Immature natural killer cell (primary cell): ENCODE measurements at regions not wholly inside any gene's neighbourhood (a gene's known extent, or its start where the extent isn't known, plus 50 kb on each side); places are given as distances from the start of the nearest gene placed in this dataset.
A peak's percentile ranks its signal among the peaks of the same experiment; 100 is the strongest.
"Not testable (repeated sequence)": the region's sequence is repeated elsewhere in the genome, so short reads cannot be mapped to it uniquely, and the experiment has no call there.

Source experiments
- DNase-seq, 3 donors: peaks; one replicate each; pipeline ENCODE4 v3.0.0; 2022; ENCODE audit warnings: mixed read lengths in 1 of 3
- H3K27ac Mint-ChIP-seq, 6 donors: one replicate each; pipeline ENCODE4 v1.8.0; 2020; ENCODE audit warnings: mixed read lengths in 6 of 6, mild to moderate bottlenecking in 5 of 6, inconsistent platforms in 4 of 6, moderate library complexity in 3 of 6
- H3K27me3 Mint-ChIP-seq, 3 donors: one replicate each; pipeline ENCODE4 v1.8.0; 2020 to 2021; ENCODE audit warnings: low read depth in 3 of 3, mild to moderate bottlenecking in 3 of 3, mixed read lengths in 3 of 3, moderate library complexity in 3 of 3, inconsistent platforms in 1 of 3
- H3K36me3 Mint-ChIP-seq, 3 donors: one replicate each; pipeline ENCODE4 v1.8.0; 2020; ENCODE audit warnings: mixed read lengths in 3 of 3, inconsistent platforms in 2 of 3, mild to moderate bottlenecking in 2 of 3
- H3K4me1 Mint-ChIP-seq, 2 donors: one replicate each; pipeline ENCODE4 v1.8.0; 2020; ENCODE audit warnings: inconsistent platforms in 2 of 2, mild to moderate bottlenecking in 2 of 2, mixed read lengths in 2 of 2, moderate library complexity in 1 of 2
- H3K4me3 Mint-ChIP-seq, 5 donors: one replicate each; pipeline ENCODE4 v1.8.0; 2020; ENCODE audit warnings: mild to moderate bottlenecking in 5 of 5, mixed read lengths in 5 of 5, inconsistent platforms in 3 of 5, moderate library complexity in 3 of 5
- H3K9me3 Mint-ChIP-seq, 6 donors: one replicate each; pipeline ENCODE4 v1.8.0; 2020; ENCODE audit warnings: mild to moderate bottlenecking in 6 of 6, mixed read lengths in 6 of 6, inconsistent platforms in 4 of 6, moderate library complexity in 3 of 6

GRCh38 chr1:228796945-228797344, 61.7 kb downstream of the RHOU start:
- Mint-ChIP-seq H3K9me3 (peaks cover 2 to 10% (median 7%) of the 10 kb centered on the region in 6 donors), H3K4me1 (peaks cover 6 to 18% of the 10 kb centered on the region in 2 donors), H3K4me3 (peak overlapping the region in 1 of 5 donors; percentile 28)
- not testable (repeated sequence) for H3K27ac Mint-ChIP-seq, H3K36me3 Mint-ChIP-seq, H3K27me3 Mint-ChIP-seq, DNase-seq

GRCh38 chr1:228798035-228798434, 62.8 kb downstream of the RHOU start:
- peaks cover 0 to 7% (median 2%) of the 10 kb centered on the region in 3 donors for H3K27me3 Mint-ChIP-seq

GRCh38 chr1:228798548-228798947, 63.3 kb downstream of the RHOU start:
- Mint-ChIP-seq H3K4me3 (no peak overlapping the region), H3K9me3 (peaks cover 2 to 10% (median 7%) of the 10 kb centered on the region in 6 donors), H3K4me1 (peaks cover 6 to 18% of the 10 kb centered on the region in 2 donors), H3K36me3 (peaks cover 0 to 9% (median 4%) of the 10 kb centered on the region in 3 donors), H3K27ac (no peak overlapping the region), H3K27me3 (peaks cover 0 to 7% (median 2%) of the 10 kb centered on the region in 3 donors)
- no peak for DNase-seq

More at GRCh38 chr1:228798035-228798434, 62.8 kb downstream of the RHOU start:
- Mint-ChIP-seq H3K9me3 (peaks cover 2 to 10% (median 7%) of the 10 kb centered on the region in 6 donors), H3K27ac (no peak overlapping the region), H3K4me1 (peaks cover 6 to 18% of the 10 kb centered on the region in 2 donors), H3K36me3 (peaks cover 0 to 9% (median 4%) of the 10 kb centered on the region in 3 donors), H3K4me3 (no peak overlapping the region)
- no peak for DNase-seq

GRCh38 chr1:228799924-228800323, 64.6 kb downstream of the RHOU start:
- DNase-seq: no peak
- Mint-ChIP-seq H3K27ac (no peak overlapping the region), H3K4me3 (no peak overlapping the region), H3K27me3 (peaks cover 0 to 7% (median 2%) of the 10 kb centered on the region in 3 donors), H3K4me1 (peaks cover 12 to 26% of the 10 kb centered on the region in 2 donors), H3K9me3 (peaks cover 2 to 10% (median 7%) of the 10 kb centered on the region in 6 donors), H3K36me3 (peaks cover 0 to 9% (median 4%) of the 10 kb centered on the region in 3 donors)

GRCh38 chr1:228801068-228801467, 65.8 kb downstream of the RHOU start:
- Mint-ChIP-seq H3K4me3 (no peak overlapping the region), H3K27me3 (peaks cover 0 to 3% (median 2%) of the 10 kb centered on the region in 3 donors), H3K36me3 (peaks cover 0 to 9% (median 4%) of the 10 kb centered on the region in 3 donors), H3K4me1 (peaks cover 17 to 27% of the 10 kb centered on the region in 2 donors), H3K27ac (no peak overlapping the region), H3K9me3 (peaks cover 2 to 10% (median 7%) of the 10 kb centered on the region in 6 donors)
- DNase-seq: no peak

- H3K9me3 Mint-ChIP-seq: peaks cover 0 to 4% (median 2%) of the 10 kb centered on the region in 6 donors
- H3K27me3 Mint-ChIP-seq: peaks cover 0 to 2% (median 1%) of the 10 kb centered on the region in 3 donors
- no peak overlapping the region for H3K27ac Mint-ChIP-seq
- peaks cover 0 to 2% (median 2%) of the 10 kb centered on the region in 3 donors for H3K36me3 Mint-ChIP-seq
- DNase-seq: no peak
- H3K4me1 Mint-ChIP-seq: peaks cover 13 to 21% of the 10 kb centered on the region in 2 donors
- no peak overlapping the region for H3K4me3 Mint-ChIP-seq
These were observed 67.3 kb downstream of the RHOU start for GRCh38 chr1:228802386-228803220.

- Mint-ChIP-seq H3K36me3 (no peaks in the 10 kb centered on the region), H3K4me1 (peaks cover 13 to 18% of the 10 kb centered on the region in 2 donors), H3K9me3 (peaks cover 0 to 2% (median 0%) of the 10 kb centered on the region in 6 donors), H3K27me3 (peaks cover 0 to 2% (median 0%) of the 10 kb centered on the region in 3 donors), H3K4me3 (no peak overlapping the region), H3K27ac (no peak overlapping the region)
- DNase-seq: no peak
These were observed 68.1 kb downstream of the RHOU start for GRCh38 chr1:228803421-228803820.

GRCh38 chr1:228804173-228804572, 68.9 kb downstream of the RHOU start:
- Mint-ChIP-seq H3K9me3 (peaks cover 0 to 2% (median 0%) of the 10 kb centered on the region in 6 donors), H3K4me1 (peaks cover 13 to 16% of the 10 kb centered on the region in 2 donors), H3K4me3 (no peak overlapping the region), H3K27ac (no peak overlapping the region), H3K27me3 (peaks cover 0 to 2% (median 2%) of the 10 kb centered on the region in 3 donors), H3K36me3 (no peaks in the 10 kb centered on the region)
- DNase-seq: no peak

- Mint-ChIP-seq H3K36me3 (no peaks in the 10 kb centered on the region), H3K27me3 (peaks cover 0 to 2% (median 2%) of the 10 kb centered on the region in 3 donors), H3K4me3 (peak overlapping the region; percentile 14 to 50 (median 40)), H3K9me3 (no peaks in the 10 kb centered on the region), H3K27ac (peak overlapping the region in 4 of 6 donors; percentile 19 to 53 (median 32)), H3K4me1 (peaks cover 13 to 16% of the 10 kb centered on the region in 2 donors)
- no peak for DNase-seq
These were observed 69.5 kb downstream of the RHOU start for GRCh38 chr1:228804640-228805413.

GRCh38 chr1:228807904-228808605, 72.8 kb downstream of the RHOU start:
- peaks cover 18 to 23% of the 10 kb centered on the region in 2 donors for H3K4me1 Mint-ChIP-seq
- no peak overlapping the region for H3K4me3 Mint-ChIP-seq
- no peaks in the 10 kb centered on the region for H3K9me3 Mint-ChIP-seq
- DNase-seq: no peak
- peak overlapping the region in 1 of 6 donors; percentile 46 for H3K27ac Mint-ChIP-seq
- H3K27me3 Mint-ChIP-seq: peaks cover 2% of the 10 kb centered on the region in 3 donors
- H3K36me3 Mint-ChIP-seq: no peaks in the 10 kb centered on the region

- Mint-ChIP-seq H3K36me3 (no peaks in the 10 kb centered on the region), H3K4me3 (no peak overlapping the region), H3K4me1 (peaks cover 13 to 16% of the 10 kb centered on the region in 2 donors), H3K27me3 (peaks cover 2 to 5% (median 2%) of the 10 kb centered on the region in 3 donors), H3K27ac (peak overlapping the region in 2 of 6 donors; percentile 29 to 45), H3K9me3 (no peaks in the 10 kb centered on the region)
- DNase-seq: no peak
These were observed 74.5 kb downstream of the RHOU start for GRCh38 chr1:228809621-228810394.

GRCh38 chr1:228810395-228810758, 75.1 kb downstream of the RHOU start:
- no peaks in the 10 kb centered on the region for H3K36me3 Mint-ChIP-seq
- peaks cover 2 to 5% (median 2%) of the 10 kb centered on the region in 3 donors for H3K27me3 Mint-ChIP-seq
- no peaks in the 10 kb centered on the region for H3K9me3 Mint-ChIP-seq
- no peak for DNase-seq
- H3K4me1 Mint-ChIP-seq: peaks cover 8 to 10% of the 10 kb centered on the region in 2 donors
- H3K4me3 Mint-ChIP-seq: no peak overlapping the region
- peak overlapping the region in 2 of 6 donors; percentile 29 to 45 for H3K27ac Mint-ChIP-seq
